ENCODE measurements at regions not wholly inside any gene's neighbourhood (a gene's known extent, or its start where the extent isn't known, plus 50 kb on each side); places are given as distances from the start of the nearest gene placed in this dataset.
"Not testable (repeated sequence)": the region's sequence is repeated elsewhere in the genome, so short reads cannot be mapped to it uniquely, and the experiment has no call there.

DNA sequence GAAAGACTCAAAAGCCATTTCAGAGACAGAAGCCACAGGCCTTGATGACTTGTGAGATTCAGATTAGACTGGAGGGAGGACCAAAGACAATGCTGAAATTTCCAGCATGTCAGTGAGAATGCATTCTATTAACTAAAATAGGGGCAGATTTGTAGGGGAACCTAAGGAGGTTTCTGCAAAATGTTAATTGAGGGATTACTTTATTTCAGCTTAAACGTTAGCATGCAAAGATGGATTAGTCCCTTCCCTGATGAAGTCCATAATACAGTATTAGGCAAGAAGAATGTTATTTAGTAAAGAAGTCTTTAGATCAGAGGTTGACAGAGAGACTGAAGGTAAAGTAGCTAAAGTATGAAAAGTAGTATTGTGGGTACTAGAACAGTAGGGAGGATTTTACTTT lies 98.9 kb upstream of the NBPF9 start:
- not testable (repeated sequence) for H3K79me2 ChIP-seq (ENCODE audit: insufficient read depth, low read length); H3K4me3 ChIP-seq (ENCODE audit: insufficient read depth, low read length); H3K4me1 ChIP-seq (ENCODE audit: insufficient read depth, low read length); H3K27me3 ChIP-seq (ENCODE audit: insufficient read depth, low read length); DNase-seq (ENCODE audit: insufficient read length, low spot score, missing footprints); H3K4me2 ChIP-seq (ENCODE audit: insufficient read depth, low read length); H4K20me1 ChIP-seq (ENCODE audit: insufficient read depth, low read length); H3K36me3 ChIP-seq (ENCODE audit: insufficient read depth, low read length); H3K9me3 ChIP-seq (ENCODE audit: low read depth, low read length); H2AFZ ChIP-seq (ENCODE audit: low read length); H3K27ac ChIP-seq (ENCODE audit: low read depth, low read length)

DNA sequence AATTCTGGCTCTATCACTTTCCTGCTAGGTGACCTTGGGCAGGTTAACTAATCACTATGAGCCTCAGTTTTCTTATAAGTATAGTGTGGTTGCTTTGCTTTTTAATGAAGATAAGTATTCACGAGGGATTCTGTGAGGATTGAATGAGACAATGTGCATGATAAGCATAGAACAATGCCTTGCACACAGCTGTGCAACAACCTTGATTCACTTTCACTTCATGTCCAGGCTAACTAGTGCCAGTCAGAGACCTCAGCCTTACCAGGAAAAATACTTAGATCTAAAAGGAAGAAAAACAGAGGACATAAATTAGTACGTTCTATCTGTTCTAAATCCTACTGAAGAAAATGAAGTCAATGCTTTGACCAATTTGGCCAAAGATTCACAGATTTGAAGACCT lies 101.0 kb upstream of the NBPF9 start:
- not testable (repeated sequence) for H3K4me1 ChIP-seq (ENCODE audit: insufficient read depth, low read length); H3K4me3 ChIP-seq (ENCODE audit: insufficient read depth, low read length)

DNA sequence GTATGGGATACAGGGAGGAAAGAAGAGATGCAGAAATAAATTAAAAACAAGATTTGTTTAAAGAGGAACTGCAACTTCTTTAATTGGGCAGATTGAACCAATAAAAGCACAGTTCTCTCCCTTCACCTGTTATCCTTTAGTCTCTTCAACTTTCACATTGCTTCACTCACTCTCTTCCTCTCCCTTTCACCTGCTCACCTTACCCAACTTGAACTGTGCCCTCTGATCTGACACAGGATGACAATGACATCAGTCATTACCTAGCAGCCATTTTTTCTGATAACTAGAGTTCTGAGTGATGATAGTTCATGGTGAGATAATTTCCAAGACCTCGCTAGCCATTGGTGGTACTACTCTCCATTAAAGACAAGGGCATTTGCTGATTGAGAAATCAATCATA lies 105.5 kb upstream of the NBPF9 start:
- H3K9me3 ChIP-seq (ENCODE audit: low read depth, low read length); H3K36me3 ChIP-seq (ENCODE audit: insufficient read depth, low read length); H2AFZ ChIP-seq (ENCODE audit: low read length); H3K4me2 ChIP-seq (ENCODE audit: insufficient read depth, low read length); H3K4me3 ChIP-seq (ENCODE audit: insufficient read depth, low read length); H3K79me2 ChIP-seq (ENCODE audit: insufficient read depth, low read length); H4K20me1 ChIP-seq (ENCODE audit: insufficient read depth, low read length); DNase-seq (ENCODE audit: insufficient read length, low spot score, missing footprints); H3K27me3 ChIP-seq (ENCODE audit: insufficient read depth, low read length); H3K27ac ChIP-seq (ENCODE audit: low read depth, low read length); H3K4me1 ChIP-seq (ENCODE audit: insufficient read depth, low read length): not testable (repeated sequence)

More for the DNA sequence above, 101.0 kb upstream of the NBPF9 start:
- not testable (repeated sequence) for H3K36me3 ChIP-seq (ENCODE audit: insufficient read depth, low read length); H3K9me3 ChIP-seq (ENCODE audit: low read depth, low read length); H3K27ac ChIP-seq (ENCODE audit: low read depth, low read length); H4K20me1 ChIP-seq (ENCODE audit: insufficient read depth, low read length); H3K27me3 ChIP-seq (ENCODE audit: insufficient read depth, low read length); H2AFZ ChIP-seq (ENCODE audit: low read length); DNase-seq (ENCODE audit: insufficient read length, low spot score, missing footprints); H3K4me2 ChIP-seq (ENCODE audit: insufficient read depth, low read length); H3K79me2 ChIP-seq (ENCODE audit: insufficient read depth, low read length)

DNA sequence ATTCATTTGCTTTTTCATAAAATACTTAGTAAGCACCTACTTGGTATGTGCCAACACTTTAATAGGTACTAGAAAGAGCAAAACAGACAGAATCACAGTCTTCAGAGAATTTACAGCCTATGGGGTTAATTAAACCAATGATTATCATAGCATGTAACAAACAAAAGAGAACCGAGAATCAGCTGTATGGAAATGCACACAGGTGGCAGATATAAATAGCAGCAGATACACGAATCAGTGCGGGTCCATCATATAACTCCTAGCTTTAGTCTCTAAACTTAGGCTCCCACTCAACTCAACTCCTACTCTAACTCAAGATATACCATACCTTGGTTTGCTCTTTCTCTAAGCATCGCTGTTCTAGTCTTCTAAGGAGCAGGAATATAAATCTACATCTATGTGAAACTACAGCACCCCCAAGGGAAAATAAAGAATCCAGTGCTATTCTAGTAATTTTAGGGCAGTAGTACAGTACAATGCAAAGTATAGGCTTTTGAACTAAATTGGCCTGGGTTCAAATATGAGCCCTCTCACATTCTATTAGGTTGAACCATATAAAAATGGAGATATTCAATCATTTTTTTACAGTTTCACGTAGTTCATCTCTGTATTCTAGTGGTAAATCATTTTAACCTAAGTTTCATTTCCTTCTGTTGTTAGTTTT lies 108.5 kb upstream of the NBPF9 start:
- DNase-seq (ENCODE audit: insufficient read length, low spot score, missing footprints); H3K4me1 ChIP-seq (ENCODE audit: insufficient read depth, low read length); H2AFZ ChIP-seq (ENCODE audit: low read length); H3K9me3 ChIP-seq (ENCODE audit: low read depth, low read length); H3K27me3 ChIP-seq (ENCODE audit: insufficient read depth, low read length); H3K36me3 ChIP-seq (ENCODE audit: insufficient read depth, low read length); H3K4me2 ChIP-seq (ENCODE audit: insufficient read depth, low read length); H4K20me1 ChIP-seq (ENCODE audit: insufficient read depth, low read length); H3K4me3 ChIP-seq (ENCODE audit: insufficient read depth, low read length); H3K27ac ChIP-seq (ENCODE audit: low read depth, low read length); H3K79me2 ChIP-seq (ENCODE audit: insufficient read depth, low read length): not testable (repeated sequence)

DNA sequence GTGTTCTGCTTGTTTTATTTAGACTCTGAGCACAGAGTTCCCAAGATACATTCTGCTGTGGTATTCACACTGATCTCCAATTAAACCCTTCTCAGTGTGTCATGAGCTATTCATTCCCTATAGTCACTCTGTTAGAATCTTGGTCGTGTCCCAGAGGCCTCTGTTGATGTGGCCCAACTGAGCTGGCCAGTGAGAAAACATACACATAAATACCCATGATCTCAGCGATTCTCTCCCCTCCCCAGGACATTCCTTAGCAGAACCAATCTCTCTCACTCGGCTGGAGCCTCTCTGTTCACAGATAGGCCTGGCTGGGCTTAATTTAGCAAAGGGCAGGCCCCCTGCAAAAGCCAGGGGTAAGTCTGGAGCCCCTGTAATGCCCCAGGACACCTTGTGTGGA lies 109.6 kb upstream of the NBPF9 start:
- H3K9me3 ChIP-seq (ENCODE audit: low read depth, low read length); H3K27me3 ChIP-seq (ENCODE audit: insufficient read depth, low read length); DNase-seq (ENCODE audit: insufficient read length, low spot score, missing footprints); H2AFZ ChIP-seq (ENCODE audit: low read length); H3K4me1 ChIP-seq (ENCODE audit: insufficient read depth, low read length); H3K27ac ChIP-seq (ENCODE audit: low read depth, low read length); H3K4me3 ChIP-seq (ENCODE audit: insufficient read depth, low read length); H4K20me1 ChIP-seq (ENCODE audit: insufficient read depth, low read length); H3K36me3 ChIP-seq (ENCODE audit: insufficient read depth, low read length); H3K79me2 ChIP-seq (ENCODE audit: insufficient read depth, low read length); H3K4me2 ChIP-seq (ENCODE audit: insufficient read depth, low read length): not testable (repeated sequence)

DNA sequence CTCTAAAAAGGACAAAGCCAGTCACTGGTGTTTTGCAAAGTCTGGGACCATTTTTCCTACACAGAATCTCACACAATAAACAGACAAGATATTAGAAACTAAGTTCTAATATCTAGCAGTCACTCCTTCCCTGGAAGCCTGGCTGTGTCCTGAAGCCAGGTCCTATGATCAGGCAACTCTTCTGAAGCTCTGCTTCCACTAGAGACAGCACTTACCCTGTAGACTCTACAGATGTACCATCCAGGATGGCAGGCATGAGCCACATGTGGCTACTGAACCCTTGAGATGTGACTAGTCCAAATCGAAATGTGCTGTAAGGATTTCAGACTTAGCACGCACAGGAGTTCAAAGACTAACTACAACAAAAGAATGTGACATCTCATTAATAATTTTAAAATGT lies 110.3 kb upstream of the NBPF9 start:
- not testable (repeated sequence) for H3K36me3 ChIP-seq (ENCODE audit: insufficient read depth, low read length); H4K20me1 ChIP-seq (ENCODE audit: insufficient read depth, low read length); H3K27ac ChIP-seq (ENCODE audit: low read depth, low read length); H3K79me2 ChIP-seq (ENCODE audit: insufficient read depth, low read length); H3K4me2 ChIP-seq (ENCODE audit: insufficient read depth, low read length); H3K9me3 ChIP-seq (ENCODE audit: low read depth, low read length); DNase-seq (ENCODE audit: insufficient read length, low spot score, missing footprints); H3K27me3 ChIP-seq (ENCODE audit: insufficient read depth, low read length); H2AFZ ChIP-seq (ENCODE audit: low read length); H3K4me3 ChIP-seq (ENCODE audit: insufficient read depth, low read length); H3K4me1 ChIP-seq (ENCODE audit: insufficient read depth, low read length)

DNA sequence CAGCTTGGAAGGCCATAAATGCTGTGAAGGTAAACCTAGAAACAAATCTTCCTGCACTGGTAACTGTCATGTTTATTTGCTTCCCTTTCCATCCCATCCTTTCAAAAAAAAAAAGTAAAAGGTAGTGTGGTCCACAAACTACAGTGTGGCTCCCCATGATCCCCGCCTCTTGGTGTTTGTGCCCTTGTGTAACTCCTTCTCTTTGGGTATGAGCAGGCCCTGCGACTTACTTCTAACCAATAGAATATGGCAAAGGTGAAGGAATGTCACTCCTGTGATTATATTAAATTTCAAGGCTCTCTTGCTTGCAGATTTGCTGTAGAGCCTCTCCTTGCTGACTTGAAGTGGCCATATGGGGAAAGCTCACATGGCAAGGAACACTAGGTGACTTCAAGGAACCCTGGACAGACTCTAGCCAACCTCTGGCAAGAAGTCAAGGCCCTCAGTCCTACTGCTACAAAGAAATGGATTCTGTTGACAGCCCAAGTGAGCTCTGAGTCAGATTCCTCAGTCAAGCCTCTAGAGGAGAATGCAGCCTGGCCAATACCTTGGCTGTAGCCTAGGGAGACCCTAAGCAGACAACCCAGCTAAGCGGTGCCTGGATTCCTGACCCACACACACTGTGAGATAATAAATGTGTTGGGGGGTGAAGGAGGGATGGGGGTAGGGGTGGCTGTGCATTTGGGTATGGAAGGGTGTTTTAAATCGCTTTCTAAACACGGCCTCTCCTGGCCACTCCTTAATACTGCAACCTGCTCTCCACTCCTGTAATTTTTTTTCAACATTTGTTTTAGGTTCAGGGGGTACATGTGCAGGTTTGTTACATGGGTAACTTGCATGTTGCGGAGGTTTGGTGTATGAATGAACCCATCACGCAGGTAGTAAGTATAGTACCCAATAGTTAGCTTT lies 115.0 kb upstream of the NBPF9 start:
- H3K4me1 ChIP-seq (ENCODE audit: insufficient read depth, low read length); DNase-seq (ENCODE audit: insufficient read length, low spot score, missing footprints); H3K36me3 ChIP-seq (ENCODE audit: insufficient read depth, low read length); H2AFZ ChIP-seq (ENCODE audit: low read length); H3K9me3 ChIP-seq (ENCODE audit: low read depth, low read length); H3K4me2 ChIP-seq (ENCODE audit: insufficient read depth, low read length); H3K27me3 ChIP-seq (ENCODE audit: insufficient read depth, low read length); H3K4me3 ChIP-seq (ENCODE audit: insufficient read depth, low read length); H3K27ac ChIP-seq (ENCODE audit: low read depth, low read length); H3K79me2 ChIP-seq (ENCODE audit: insufficient read depth, low read length); H4K20me1 ChIP-seq (ENCODE audit: insufficient read depth, low read length): not testable (repeated sequence)

DNA sequence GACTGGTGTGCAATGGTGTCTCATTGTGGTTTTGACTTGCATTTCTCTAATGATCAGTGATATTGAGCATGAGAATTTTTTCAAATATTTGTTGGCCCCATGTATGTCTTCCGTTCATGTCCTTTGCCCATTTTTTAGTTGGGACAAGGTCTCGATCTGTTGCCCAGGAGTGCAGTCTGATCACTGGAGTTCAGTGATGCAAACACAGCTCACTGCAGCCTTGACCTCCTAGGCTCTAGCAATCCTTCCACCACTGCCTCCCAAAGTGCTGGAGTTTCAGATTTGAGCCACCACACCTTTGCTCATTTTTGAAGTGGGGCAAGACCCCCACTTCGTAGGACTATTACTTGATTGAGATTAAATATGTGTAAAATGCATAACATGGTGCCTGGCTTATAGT lies 116.2 kb upstream of the NBPF9 start:
- not testable (repeated sequence) for H3K36me3 ChIP-seq (ENCODE audit: insufficient read depth, low read length); H3K4me3 ChIP-seq (ENCODE audit: insufficient read depth, low read length); H3K4me1 ChIP-seq (ENCODE audit: insufficient read depth, low read length); H3K9me3 ChIP-seq (ENCODE audit: low read depth, low read length); H3K27me3 ChIP-seq (ENCODE audit: insufficient read depth, low read length); H4K20me1 ChIP-seq (ENCODE audit: insufficient read depth, low read length); H3K27ac ChIP-seq (ENCODE audit: low read depth, low read length); DNase-seq (ENCODE audit: insufficient read length, low spot score, missing footprints); H3K79me2 ChIP-seq (ENCODE audit: insufficient read depth, low read length); H2AFZ ChIP-seq (ENCODE audit: low read length); H3K4me2 ChIP-seq (ENCODE audit: insufficient read depth, low read length)

Measured in osteoblast (primary cell).